ENCODE measurements at regions not wholly inside any gene's neighbourhood (a gene's known extent, or its start where the extent isn't known, plus 50 kb on each side); places are given as distances from the start of the nearest gene placed in this dataset.
"Not testable (repeated sequence)": the region's sequence is repeated elsewhere in the genome, so short reads cannot be mapped to it uniquely, and the experiment has no call there.

DNA sequence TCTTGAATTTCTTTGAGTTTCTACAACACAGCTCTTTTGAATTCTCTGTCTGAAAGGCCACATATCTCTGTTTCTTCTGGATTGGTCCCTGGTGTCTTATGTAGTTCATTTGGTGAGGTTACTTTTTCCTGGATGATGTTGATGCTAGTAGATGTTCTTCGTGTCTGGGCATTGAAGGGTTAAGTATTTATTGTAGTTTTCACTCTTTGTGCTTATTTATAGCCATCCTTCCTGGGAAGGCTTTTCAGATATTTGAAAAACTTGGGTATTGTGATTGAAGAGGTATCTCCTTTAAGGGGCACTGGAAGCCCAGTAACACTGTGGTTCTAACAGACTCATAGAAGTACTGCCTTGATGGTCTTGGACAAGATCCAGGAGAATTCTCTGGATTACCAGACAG lies 338.5 kb upstream of the SPRY2 start:
- TF ChIP-seq, protein P1, sequence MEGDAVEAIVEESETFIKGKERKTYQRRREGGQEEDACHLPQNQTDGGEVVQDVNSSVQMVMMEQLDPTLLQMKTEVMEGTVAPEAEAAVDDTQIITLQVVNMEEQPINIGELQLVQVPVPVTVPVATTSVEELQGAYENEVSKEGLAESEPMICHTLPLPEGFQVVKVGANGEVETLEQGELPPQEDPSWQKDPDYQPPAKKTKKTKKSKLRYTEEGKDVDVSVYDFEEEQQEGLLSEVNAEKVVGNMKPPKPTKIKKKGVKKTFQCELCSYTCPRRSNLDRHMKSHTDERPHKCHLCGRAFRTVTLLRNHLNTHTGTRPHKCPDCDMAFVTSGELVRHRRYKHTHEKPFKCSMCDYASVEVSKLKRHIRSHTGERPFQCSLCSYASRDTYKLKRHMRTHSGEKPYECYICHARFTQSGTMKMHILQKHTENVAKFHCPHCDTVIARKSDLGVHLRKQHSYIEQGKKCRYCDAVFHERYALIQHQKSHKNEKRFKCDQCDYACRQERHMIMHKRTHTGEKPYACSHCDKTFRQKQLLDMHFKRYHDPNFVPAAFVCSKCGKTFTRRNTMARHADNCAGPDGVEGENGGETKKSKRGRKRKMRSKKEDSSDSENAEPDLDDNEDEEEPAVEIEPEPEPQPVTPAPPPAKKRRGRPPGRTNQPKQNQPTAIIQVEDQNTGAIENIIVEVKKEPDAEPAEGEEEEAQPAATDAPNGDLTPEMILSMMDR (IDR thresholded peaks at IDR 0.05), result no peak
- no peak overlapping the region for H3K27ac ChIP-seq
- H3K4me1 ChIP-seq, result no peaks in the 10 kb centered on the region
- H3K4me3 ChIP-seq, result no peak overlapping the region
- H3K9me3 ChIP-seq, result no peaks in the 10 kb centered on the region
- intact Hi-C loops (cut with DNase I), result no loop called here
- H3K27me3 ChIP-seq, result no peaks in the 10 kb centered on the region
- no peak for DNase-seq
- H3K9ac ChIP-seq (ENCODE audit: low read depth in 2 of 2, low read length in 2 of 2), result no peak overlapping the region
- no peaks in the 10 kb centered on the region for H3K36me3 ChIP-seq

DNA sequence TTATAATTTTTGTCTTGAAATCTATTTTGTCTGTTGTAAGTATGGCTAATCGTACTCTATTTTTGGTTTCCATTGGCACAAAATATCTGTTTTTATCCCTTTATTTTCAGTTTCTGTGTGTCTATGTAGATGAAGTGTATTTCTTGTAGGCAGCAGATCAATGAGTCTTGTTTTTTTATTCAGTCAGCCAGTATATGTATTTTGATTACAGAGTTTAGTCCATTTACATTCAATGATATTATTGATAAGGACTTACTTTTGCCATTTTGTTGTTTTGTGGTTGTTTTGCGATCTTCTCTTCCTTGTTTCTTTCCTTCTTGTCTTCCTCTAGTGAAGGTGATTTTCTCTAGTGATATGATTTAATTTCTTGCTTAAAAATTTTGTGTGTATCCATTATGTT lies 336.3 kb upstream of the SPRY2 start:
- DNase-seq, result no peak
- Histone ChIP-seq H3K27me3 (no peaks in the 10 kb centered on the region), H3K4me3 (no peak overlapping the region), H3K36me3 (no peaks in the 10 kb centered on the region), H3K9ac (ENCODE audit: low read depth in 2 of 2, low read length in 2 of 2) (no peak overlapping the region), H3K9me3 (no peaks in the 10 kb centered on the region), H3K27ac (no peak overlapping the region), H3K4me1 (no peaks in the 10 kb centered on the region)
- intact Hi-C loops (cut with DNase I), result no loop called here
- TF ChIP-seq, protein P1 (IDR thresholded peaks at IDR 0.05), result no peak

DNA sequence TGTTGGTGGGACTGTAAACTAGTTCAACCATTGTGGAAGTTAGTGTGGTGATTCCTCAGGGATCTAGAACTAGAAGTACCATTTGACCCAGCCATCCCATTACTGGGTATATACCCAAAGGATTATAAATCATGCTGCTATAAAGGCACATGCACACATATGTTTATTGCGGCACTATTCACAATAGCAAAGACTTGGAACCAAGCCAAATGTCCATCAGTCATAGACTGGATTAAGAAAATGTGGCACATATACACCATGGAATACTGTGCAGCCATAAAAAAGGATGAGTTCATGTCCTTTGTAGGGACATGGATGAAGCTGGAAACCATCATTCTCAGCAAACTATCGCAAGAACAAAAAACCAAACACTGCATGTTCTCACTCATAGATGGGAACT lies 334.5 kb upstream of the SPRY2 start:
- intact Hi-C loops (cut with DNase I), result not testable (repeated sequence)

DNA sequence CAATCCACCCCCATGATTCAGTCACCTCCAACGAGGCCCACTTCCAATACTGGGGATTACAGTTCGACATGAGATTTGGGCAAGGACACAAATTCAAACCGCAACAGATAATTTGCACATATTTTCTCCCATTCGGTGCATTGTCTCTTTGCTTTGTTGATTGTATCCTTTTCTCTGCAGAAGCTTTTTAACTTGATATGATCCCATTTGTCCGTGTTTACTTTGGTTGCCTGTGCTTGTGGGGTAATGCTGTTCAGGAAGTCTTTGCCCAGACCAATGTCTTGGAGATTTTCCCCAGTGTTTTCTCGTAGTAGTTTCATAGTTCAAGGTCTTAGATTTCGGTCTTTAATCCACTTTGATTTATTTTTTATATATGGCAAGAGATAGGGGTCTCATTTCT lies 330.8 kb upstream of the SPRY2 start:
- Histone ChIP-seq H3K27me3 (no peaks in the 10 kb centered on the region), H3K9ac (ENCODE audit: low read depth in 2 of 2, low read length in 2 of 2) (no peak overlapping the region)
- no peak for DNase-seq

More for the DNA sequence above, 334.5 kb upstream of the SPRY2 start:
- H3K9ac ChIP-seq (ENCODE audit: low read depth in 2 of 2, low read length in 2 of 2); H3K4me3 ChIP-seq; H3K36me3 ChIP-seq; DNase-seq; H3K27me3 ChIP-seq; H3K27ac ChIP-seq; H3K4me1 ChIP-seq; H3K9me3 ChIP-seq: not testable (repeated sequence)

DNA sequence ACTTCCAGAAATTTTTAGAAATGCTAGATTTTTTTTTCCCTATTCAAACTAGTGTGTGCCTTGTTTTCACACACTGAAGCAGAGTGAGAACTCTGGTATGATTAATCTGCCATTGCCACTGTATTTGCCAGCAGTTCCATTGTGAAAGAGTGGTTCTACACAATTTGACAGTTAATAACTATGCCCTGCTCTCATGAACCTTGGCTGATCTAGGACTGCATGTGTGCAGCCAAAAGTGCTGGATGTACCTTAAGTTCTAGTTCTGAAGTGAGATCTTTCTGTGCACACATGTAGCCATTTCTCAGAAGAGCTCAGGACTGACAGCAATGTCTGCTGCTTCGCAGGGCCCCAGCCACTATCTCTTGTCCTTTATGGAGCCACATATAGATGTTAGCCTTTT lies 328.2 kb upstream of the SPRY2 start:
- Histone ChIP-seq H3K27me3 (no peaks in the 10 kb centered on the region), H3K9ac (ENCODE audit: low read depth in 2 of 2, low read length in 2 of 2) (no peak overlapping the region), H3K27ac (no peak overlapping the region), H3K4me1 (no peaks in the 10 kb centered on the region), H3K9me3 (no peaks in the 10 kb centered on the region), H3K4me3 (no peak overlapping the region), H3K36me3 (no peaks in the 10 kb centered on the region)
- intact Hi-C loops (cut with DNase I), result no loop called here
- no peak for DNase-seq
- TF ChIP-seq, protein P1 (IDR thresholded peaks at IDR 0.05), result no peak

More for the DNA sequence above, 330.8 kb upstream of the SPRY2 start:
- intact Hi-C loops (cut with DNase I), result no loop called here
- TF ChIP-seq, protein P1 (IDR thresholded peaks at IDR 0.05), result no peak
- Histone ChIP-seq H3K4me1 (no peaks in the 10 kb centered on the region), H3K27ac (no peak overlapping the region), H3K4me3 (no peak overlapping the region), H3K36me3 (no peaks in the 10 kb centered on the region), H3K9me3 (no peaks in the 10 kb centered on the region)

DNA sequence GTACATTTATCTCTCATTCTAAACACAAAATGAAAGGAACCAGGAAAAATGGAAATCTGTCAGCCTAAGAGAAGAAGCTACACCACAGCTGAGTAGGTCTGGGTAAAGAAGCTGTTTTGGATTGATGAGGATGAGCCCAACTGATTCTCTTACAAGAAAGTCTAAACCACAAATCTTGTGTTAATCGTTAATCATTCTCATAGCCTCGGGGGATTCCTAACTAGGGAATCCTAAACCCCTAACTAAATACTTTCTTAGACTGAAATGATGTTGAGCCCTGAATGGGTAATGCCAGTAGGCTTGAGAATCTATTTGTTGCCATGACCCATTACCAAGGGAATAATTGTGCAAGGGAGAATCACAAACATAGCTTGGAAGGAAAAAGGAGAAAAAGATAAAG lies 327.5 kb upstream of the SPRY2 start:
- Histone ChIP-seq H3K9ac (ENCODE audit: low read depth in 2 of 2, low read length in 2 of 2) (no peak overlapping the region), H3K9me3 (no peaks in the 10 kb centered on the region), H3K27ac (no peak overlapping the region), H3K4me1 (no peaks in the 10 kb centered on the region), H3K27me3 (no peaks in the 10 kb centered on the region), H3K36me3 (no peaks in the 10 kb centered on the region), H3K4me3 (no peak overlapping the region)
- TF ChIP-seq, protein P1 (IDR thresholded peaks at IDR 0.05), result no peak
- intact Hi-C loops (cut with DNase I), result no loop called here
- DNase-seq, result no peak

Data from colonic mucosa (tissue), 4 donors.